NOMO-1 treated with dmso at 0.1 percent for 144 hours (cell line): ENCODE measurements at regions not wholly inside any gene's neighbourhood (a gene's known extent, or its start where the extent isn't known, plus 50 kb on each side); places are given as distances from the start of the nearest gene placed in this dataset.

ENCODE experiments used
- DNase-seq: peaks from one replicate; lab custom pipeline; 2025; ENCODE audit not compliant: unreplicated experiment; lab: John Stamatoyannopoulos, UW

DNA sequence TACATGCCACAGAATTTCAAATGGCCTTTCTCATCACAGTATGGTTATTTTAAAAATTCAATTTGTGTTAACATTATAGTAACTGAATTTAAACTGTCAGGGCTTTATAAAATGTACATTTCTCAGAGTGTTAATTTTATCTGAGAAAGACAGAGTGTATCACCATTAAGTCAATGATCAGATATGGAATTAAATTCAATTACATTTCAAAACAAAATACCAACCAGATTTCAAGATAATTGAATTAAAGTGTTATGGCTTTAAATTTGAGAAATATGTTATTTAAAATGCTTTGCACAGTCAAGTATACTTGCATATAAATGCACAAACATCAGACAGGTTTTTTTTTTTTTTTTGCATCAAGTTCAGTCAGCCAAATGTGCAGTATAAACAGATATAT lies 1574.4 kb downstream of the BRINP3 start:
- DNase-seq = no peak

DNA sequence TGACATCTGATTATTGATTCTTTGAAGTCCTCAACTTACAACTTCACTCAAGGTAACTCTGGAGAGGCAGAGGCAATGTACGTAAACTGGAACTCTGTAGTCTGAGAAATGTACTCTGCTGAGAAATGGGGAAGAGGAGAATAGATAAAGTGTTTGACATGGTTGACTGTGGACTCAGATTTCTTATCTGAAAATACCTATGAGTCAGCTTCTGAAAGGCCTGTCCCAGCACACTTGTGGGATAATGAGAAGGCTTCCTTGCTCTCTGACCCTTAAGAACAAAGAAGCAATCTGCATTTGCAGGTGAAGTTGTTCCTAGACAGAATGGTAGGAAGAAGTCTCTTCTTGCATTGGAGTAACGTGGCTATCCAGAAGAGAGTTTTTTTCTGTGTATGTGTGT lies 1573.5 kb downstream of the BRINP3 start:
- no peak for DNase-seq

DNA sequence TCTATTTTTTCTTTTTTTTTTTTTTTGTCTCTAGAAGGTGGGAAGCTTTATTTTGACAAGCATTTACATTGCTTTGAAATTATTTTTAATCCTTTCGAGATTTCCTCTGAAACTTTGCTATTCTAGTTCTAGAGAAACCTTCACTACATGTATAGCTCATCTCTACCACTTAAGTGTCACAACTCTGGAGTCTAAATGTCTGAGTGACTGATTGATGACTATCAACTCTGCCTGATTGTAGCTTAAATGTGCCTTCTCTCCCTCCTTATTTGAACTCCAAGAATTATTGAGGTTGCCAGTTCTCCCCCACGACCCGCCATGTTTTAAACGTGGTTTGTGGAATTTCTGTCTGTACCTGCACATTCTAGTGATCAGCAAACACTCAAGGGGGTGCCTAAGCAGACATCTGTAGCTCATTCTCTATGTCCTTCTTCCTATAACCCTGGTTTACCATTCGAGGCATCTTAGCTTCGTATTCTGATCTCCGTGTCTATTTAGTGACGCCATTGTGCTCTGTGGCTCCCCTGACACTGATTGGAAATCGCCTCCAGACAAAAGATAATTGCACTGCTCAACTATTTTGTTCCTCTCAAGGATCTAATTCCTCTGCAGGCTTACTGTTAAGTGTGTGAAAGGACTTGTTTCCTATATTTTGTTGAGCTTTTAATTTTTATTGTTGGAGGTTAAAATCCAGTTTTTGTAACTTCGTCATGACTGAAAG lies 1570.6 kb downstream of the BRINP3 start:
- DNase-seq = no peak

DNA sequence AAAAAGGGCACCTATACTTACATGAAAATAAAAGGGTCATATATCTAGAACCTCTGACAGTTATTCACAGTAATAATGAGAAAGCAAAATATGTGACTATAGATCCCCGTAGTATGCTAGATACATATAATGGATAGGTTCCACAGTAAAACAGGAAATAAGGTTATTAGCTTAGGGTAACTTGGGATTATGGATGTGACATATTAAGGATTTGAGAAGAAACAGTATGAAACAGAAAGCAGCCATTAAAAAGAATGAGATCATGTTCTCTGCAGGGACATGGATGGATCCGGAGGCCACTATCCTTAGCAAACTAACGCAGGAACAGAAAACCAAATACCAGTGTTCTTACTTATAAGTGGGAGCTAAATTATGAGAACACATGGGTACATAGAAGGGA lies 1547.3 kb downstream of the BRINP3 start:
- DNase-seq = no peak

DNA sequence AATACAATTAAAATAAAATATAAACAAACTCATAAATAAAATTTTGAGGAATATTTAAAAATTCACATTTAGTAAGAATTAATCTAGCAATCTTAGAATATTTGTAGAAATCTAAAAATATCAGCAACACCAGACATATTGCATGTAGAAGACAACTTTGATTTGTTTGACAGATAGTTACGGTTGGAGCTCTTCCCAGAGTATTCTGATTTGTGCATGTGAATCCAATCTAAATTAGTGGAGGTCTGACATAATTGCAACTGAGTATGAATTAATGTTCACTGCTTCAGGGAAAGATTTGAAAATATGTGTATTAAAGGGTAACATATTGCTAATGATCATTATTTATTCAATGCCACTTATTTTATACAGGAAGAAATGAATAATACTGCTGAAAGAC lies 1546.2 kb downstream of the BRINP3 start:
- no peak for DNase-seq

DNA sequence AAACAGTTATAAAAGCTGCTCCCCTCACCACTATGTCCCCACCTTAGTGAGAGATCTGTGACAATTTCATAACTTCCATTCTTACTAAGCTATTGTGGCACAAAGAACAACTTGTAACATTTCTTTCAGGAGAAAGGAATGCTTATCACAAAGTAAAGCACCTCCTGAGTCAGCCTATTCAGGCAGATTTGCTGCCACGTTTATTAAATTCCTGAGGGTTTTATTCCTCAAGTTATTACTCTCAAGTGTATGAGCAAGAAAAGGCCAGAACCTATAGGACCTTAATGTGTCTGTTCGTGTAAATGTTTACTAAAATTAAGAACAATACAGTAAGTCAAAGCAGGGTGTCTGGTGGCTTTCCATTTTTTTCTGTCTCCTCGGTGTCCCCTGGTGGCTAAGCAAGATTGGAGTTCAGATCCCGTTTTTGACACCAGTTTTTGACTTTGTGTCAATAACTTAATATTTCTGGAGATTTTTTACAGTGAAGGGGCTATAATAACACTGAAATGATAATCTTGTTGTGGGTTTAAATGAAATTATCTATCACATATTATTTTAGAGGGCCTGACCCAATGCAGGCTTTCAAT lies 1539.6 kb downstream of the BRINP3 start:
- no peak for DNase-seq

- no peak for DNase-seq
Observed at GRCh38 chr1:188941986-188942385, 1535.7 kb downstream of the BRINP3 start.

DNA sequence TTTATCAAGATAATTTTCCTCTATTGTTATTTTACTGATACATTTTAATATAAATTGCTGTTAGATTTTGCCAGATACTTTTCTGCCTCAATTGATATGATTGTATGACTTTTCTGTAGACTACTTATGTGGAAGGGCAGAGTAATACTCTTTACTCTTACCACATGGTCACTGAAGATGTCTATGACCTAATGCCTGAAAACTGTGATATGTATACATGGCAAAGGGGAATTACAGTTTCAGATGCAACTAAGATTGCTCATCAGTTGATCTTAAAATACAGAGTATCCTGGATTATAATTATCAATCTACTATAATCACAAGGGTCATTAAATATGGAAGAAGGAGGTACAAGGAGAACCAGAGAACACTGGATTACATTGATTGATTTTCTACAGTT lies 1528.0 kb downstream of the BRINP3 start:
- DNase-seq = no peak

GRCh38 chr1:188958461-188959115 lies 1519.1 kb downstream of the BRINP3 start:
- no peak for DNase-seq

GRCh38 chr1:188986745-188987417 lies 1490.8 kb downstream of the BRINP3 start:
- DNase-seq = no peak

GRCh38 chr1:188988589-188988988 lies 1489.1 kb downstream of the BRINP3 start:
- DNase-seq = no peak

DNA sequence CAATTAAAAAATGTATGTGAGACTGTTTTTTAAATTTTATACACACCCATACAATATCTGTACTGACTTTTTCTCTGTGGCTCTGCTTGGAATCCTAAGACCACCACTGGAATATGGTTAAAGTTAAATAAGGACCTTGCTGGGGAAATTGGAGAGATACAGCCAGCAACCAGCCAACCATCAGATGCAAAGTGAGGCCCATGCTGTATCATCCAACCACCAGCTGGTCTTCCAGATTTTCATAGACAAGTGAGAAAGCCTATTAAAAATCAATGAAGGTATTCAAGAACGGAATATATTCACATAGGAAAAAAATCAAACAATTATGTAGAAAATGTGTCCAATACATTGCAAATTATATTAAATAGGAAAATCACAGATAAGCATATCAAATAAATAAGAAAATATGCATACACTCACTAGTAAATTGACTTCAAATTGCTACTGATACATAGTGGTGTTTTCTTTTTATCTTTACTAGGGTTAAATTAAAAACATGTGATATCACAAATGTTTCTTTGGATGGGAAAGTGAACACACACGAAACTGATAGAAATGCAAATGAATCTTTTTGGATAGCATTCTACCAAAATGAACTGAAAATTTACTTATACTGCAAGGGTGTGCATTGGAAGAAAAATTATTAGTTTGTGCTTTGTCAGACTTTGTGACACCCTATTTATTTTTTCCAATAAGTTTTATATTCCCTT lies 1486.3 kb downstream of the BRINP3 start:
- DNase-seq = no peak

GRCh38 chr1:189007824-189008223 lies 1469.8 kb downstream of the BRINP3 start:
- DNase-seq = no peak

DNA sequence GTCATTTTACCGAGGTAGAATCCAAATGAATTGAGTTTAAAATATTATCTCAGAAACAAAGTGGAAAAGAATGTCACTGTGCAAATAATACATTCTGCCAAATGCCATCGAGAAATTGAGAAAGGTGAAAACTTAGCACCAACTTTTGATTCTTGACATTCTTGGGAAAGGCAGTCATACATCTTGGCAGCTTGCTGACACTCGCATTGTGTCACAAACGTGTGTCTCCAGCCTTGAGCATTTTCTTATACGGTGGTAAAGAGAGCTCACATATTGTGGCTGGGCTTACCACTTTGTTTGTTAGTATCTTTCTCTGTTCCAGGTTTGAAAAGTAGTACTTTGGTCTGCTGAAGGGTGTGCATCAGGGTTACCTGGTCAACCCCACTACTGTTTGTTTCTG lies 1456.1 kb downstream of the BRINP3 start:
- no peak for DNase-seq

GRCh38 chr1:189022015-189022414 lies 1455.6 kb downstream of the BRINP3 start:
- no peak for DNase-seq

DNA sequence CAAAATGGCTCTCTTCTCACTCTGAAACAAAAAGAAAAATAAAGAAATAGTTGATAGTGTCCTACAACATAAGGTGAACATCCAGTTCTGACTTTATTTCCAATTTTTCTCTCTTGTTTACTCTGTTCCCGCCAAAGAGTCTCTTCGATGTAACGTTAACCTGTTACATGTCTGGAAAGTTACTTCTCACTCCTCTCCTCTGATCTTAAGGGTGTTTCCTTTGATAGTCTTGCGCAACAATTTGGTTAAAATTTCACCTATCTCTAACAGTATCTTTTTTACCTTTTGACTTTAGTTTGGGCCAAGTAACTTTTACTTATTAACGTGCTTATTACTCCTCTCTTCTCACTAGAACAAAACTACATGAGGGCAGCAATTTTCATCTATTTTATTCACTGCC lies 1450.2 kb downstream of the BRINP3 start:
- DNase-seq = no peak

- DNase-seq = no peak
Observed at GRCh38 chr1:189033169-189033568, 1444.5 kb downstream of the BRINP3 start.

DNA sequence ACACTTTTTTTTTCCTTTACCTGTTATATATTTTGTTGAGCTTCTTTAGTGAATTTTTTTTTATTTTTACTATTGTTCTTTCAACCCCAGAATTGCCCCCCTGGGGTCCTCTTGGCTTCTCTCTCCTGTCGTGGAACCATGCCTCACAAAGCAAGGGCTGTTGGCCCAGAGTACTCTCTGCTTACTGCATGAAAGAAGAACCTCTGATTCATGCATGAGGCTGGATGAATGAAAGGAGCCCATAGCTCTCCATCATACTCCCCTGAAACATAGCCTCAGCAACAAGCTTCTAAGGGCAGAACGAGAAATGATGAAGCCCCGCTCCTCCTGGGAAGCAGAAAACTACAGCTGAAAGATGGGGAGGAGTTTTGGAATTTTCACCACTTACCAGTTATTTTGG lies 1441.0 kb downstream of the BRINP3 start:
- no peak for DNase-seq

DNA sequence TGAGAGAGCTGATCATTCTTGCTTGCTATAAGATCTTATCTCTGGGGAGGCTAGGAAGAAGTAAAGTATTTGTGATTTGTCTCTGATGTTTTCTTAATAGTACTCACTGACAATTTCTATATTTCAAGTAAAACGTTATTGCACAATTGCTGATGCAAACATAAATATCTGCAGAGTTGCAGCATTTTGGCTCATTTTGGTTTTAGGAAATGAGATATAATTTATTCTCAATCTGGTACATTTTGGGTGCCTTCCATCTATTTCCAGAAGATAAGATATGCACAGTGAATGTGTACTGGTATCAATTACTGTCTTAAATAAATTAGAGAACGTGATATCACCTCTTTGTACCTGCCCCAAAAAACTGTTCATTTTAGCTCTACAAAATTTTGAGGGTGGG lies 1431.5 kb downstream of the BRINP3 start:
- DNase-seq = no peak

- no peak for DNase-seq
Observed at GRCh38 chr1:189084811-189085210, 1392.9 kb downstream of the BRINP3 start.

DNA sequence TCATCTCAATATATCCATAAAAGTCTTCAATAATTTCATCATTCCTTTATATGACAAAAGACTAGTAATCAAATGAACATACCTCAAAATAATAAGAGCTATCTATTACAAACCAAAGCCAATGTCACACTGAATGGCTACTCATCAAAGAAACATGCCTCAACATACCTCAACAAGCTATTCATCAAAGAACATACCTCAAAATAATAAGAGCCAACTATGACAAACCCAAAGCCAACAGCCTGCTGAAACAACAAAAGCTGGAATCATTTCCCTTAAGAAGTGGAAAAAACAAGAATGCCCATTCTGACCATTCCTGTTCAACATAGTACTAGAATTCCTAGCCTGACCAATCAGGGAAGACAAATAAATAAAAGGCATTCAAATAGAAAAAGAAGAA lies 1373.7 kb downstream of the BRINP3 start:
- no peak for DNase-seq
